Activated B cell treated with CpG ODN at 0.5 μM for 24 hours (primary cell): ENCODE measurements at regions not wholly inside any gene's neighbourhood (a gene's known extent, or its start where the extent isn't known, plus 50 kb on each side); places are given as distances from the start of the nearest gene placed in this dataset.
"Not testable (repeated sequence)": the region's sequence is repeated elsewhere in the genome, so short reads cannot be mapped to it uniquely, and the experiment has no call there.

Experiments used
- ATAC-seq: fragments of 200-7000 bp; cut with Tn5 transposase; one replicate; pipeline ENCODE4 v1.10.0; 2021; ENCODE audit warnings: low read depth, mild to moderate bottlenecking, moderate library complexity
- CTCF ChIA-PET: fragments of 350-600 bp; sonication (Branson Sonifier 250); formaldehyde crosslinking; loops from one replicate; lab custom pipeline; 2021; ENCODE audit warnings: antibody characterized with exemption; lab: Charles Lee
- POLR2A ChIA-PET: fragments of 350-600 bp; sonication (Branson Sonifier 250); formaldehyde crosslinking; loops from one replicate; lab custom pipeline; 2021; ENCODE audit warnings: antibody characterized with exemption; lab: Charles Lee
- DNase-seq: peaks from one replicate; pipeline ENCODE4 v3.0.0; 2022
- H3K27ac Mint-ChIP-seq: one replicate; pipeline ENCODE4 v1.8.0; 2020; ENCODE audit warnings: mixed read lengths
- H3K27me3 Mint-ChIP-seq: one replicate; pipeline ENCODE4 v1.8.0; 2021; ENCODE audit warnings: mixed read lengths
- H3K36me3 Mint-ChIP-seq: one replicate; pipeline ENCODE4 v1.8.0; 2021; ENCODE audit warnings: low read depth, mixed read lengths
- H3K4me1 Mint-ChIP-seq: one replicate; pipeline ENCODE4 v1.8.0; 2021; ENCODE audit warnings: mixed read lengths
- H3K4me3 Mint-ChIP-seq: one replicate; pipeline ENCODE4 v1.8.0; 2020; ENCODE audit warnings: mild to moderate bottlenecking, mixed read lengths
- H3K9me3 Mint-ChIP-seq: one replicate; pipeline ENCODE4 v1.8.0; 2020; ENCODE audit warnings: mixed read lengths
- CTCF ChIP-seq: fragments of 200-600 bp; IDR thresholded peaks from one replicate; pipeline ENCODE4 v1.8.0; 2022; ENCODE audit warnings: antibody characterized with exemption, mild to moderate bottlenecking
- intact Hi-C: fragments of 100-400 bp; cut with micrococcal nuclease; formaldehyde crosslinking; loops from one replicate; pipeline ENCODE4 v1.15.1; 2024

DNA sequence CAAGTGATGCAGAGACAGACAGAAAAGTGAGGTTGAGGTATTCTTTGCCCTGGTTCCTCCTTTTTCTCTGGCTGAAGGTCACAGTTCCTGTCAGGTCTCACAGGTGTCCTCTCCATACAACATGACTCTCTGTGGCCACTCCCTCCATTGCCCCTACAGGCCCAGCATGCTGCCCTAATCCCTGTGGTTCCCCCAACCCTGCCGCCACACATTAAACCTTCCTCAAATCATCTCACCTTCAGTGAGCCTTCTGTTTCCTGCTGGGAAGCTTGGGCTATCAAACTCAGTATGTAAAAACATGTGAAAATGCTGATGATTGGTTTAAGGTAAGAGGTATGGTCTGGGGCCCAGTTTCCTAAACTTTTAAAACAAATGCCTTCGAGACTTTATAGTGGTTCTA, 159.0 kb upstream of the E2F7 start:
- Mint-ChIP-seq H3K4me1 (no peaks in the 10 kb centered on the region), H3K27me3 (no peaks in the 10 kb centered on the region), H3K9me3 (no peaks in the 10 kb centered on the region)

DNA sequence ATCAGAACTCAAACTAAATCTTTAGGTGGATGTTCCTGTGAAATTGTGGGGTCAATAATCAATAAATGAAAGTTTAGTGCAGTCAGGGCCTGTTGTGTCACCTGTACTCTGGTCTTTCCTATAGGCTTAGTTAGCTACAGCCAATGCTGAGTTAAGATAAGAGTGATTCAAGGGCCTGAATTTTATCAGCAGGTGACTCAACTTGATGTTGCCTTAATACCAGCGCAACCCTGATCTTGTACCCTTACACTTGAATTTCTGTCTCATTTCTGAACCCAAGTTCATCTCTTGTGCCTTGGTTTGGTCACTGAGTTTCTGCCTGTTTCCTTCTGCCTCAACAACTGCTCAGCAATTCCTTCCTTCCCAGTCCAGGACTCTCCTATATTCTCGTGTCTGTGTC, 157.0 kb upstream of the E2F7 start:
- Mint-ChIP-seq H3K4me1 (no peaks in the 10 kb centered on the region), H3K36me3 (no peaks in the 10 kb centered on the region), H3K9me3 (no peaks in the 10 kb centered on the region), H3K27ac (no peak overlapping the region), H3K4me3 (no peak overlapping the region), H3K27me3 (no peaks in the 10 kb centered on the region)
- ATAC-seq: no peak
- DNase-seq: no peak
- ChIA-PET CTCF (no interaction called here), POLR2A (no interaction called here)
- no peak for TF ChIP-seq CTCF
- intact Hi-C loops: no loop called here

More for the DNA sequence above, 159.0 kb upstream of the E2F7 start:
- H3K4me3 Mint-ChIP-seq: no peak overlapping the region
- no peaks in the 10 kb centered on the region for H3K36me3 Mint-ChIP-seq
- intact Hi-C loops: no loop called here
- no peak for TF ChIP-seq CTCF
- POLR2A ChIA-PET: no interaction called here
- DNase-seq (no peak), ATAC-seq (no peak)
- H3K27ac Mint-ChIP-seq: no peak overlapping the region
- CTCF ChIA-PET: no interaction called here

DNA sequence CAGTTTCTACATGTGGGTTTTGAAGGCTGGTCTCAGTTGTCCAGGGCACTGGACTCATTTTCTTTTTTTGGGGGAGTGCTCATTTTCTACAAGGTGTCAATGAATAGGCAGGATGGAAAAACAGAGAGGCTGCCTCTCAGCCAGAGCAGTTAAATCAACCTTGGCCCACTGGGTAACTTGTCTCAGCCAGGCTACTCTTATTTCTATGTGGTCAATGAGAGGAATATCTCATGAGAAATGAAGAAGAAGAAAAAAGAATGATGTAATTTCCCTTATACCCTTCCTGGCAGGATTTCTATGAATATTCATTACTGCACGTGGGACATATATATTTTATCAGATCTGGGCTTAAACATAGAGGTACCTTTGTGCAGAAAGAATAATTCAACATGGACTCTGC, 155.2 kb upstream of the E2F7 start:
- Mint-ChIP-seq H3K9me3 (no peaks in the 10 kb centered on the region), H3K36me3 (no peaks in the 10 kb centered on the region), H3K4me1 (no peaks in the 10 kb centered on the region), H3K4me3 (no peak overlapping the region), H3K27ac (no peak overlapping the region), H3K27me3 (no peaks in the 10 kb centered on the region)
- no peak for TF ChIP-seq CTCF
- ATAC-seq (no peak), DNase-seq (no peak)
- CTCF ChIA-PET: no interaction called here
- intact Hi-C loops: no loop called here
- POLR2A ChIA-PET: no interaction called here

- ATAC-seq (no peak), DNase-seq (no peak)
- no peak for TF ChIP-seq CTCF
- Mint-ChIP-seq H3K4me3 (no peak overlapping the region), H3K9me3 (no peaks in the 10 kb centered on the region), H3K4me1 (no peaks in the 10 kb centered on the region), H3K36me3 (no peaks in the 10 kb centered on the region), H3K27ac (no peak overlapping the region), H3K27me3 (no peaks in the 10 kb centered on the region)
- intact Hi-C loops: no loop called here
- CTCF ChIA-PET: no interaction called here
- POLR2A ChIA-PET: no interaction called here
Observed at GRCh38 chr12:77218278-77218677, 152.9 kb upstream of the E2F7 start.

DNA sequence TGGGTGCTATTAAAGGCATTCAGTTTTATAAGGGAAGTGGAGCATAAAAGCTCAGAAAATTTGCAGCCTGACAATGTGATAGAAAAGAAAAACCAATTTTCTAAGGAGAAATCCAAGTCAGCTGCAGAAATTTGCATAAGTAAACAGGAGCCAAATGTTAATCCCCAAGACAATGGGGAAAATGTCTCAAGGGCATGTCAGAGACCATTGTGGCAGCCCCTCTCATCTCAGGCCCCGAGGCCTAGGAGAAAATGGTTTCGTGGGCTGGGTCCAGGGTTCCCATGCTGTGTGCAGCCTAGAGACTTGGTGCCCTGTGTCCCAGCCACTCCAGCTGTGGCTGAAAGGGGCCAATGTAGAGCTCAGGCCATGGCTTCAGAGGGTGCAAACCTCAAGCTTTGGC, 150.8 kb upstream of the E2F7 start:
- H3K36me3 Mint-ChIP-seq, ATAC-seq, H3K4me3 Mint-ChIP-seq, H3K9me3 Mint-ChIP-seq, DNase-seq, POLR2A ChIA-PET, intact Hi-C loops, H3K4me1 Mint-ChIP-seq, H3K27me3 Mint-ChIP-seq, H3K27ac Mint-ChIP-seq, CTCF ChIA-PET: not testable (repeated sequence)

- intact Hi-C loops: no loop called here
- DNase-seq: no peak
- H3K27me3 Mint-ChIP-seq: no peaks in the 10 kb centered on the region
- H3K4me1 Mint-ChIP-seq: no peaks in the 10 kb centered on the region
- H3K4me3 Mint-ChIP-seq: no peak overlapping the region
- ChIA-PET POLR2A (no interaction called here), CTCF (no interaction called here)
- H3K9me3 Mint-ChIP-seq: peaks cover 8% of the 10 kb centered on the region
- ATAC-seq: no peak
- H3K27ac Mint-ChIP-seq: no peak overlapping the region
- no peak for TF ChIP-seq CTCF
- no peaks in the 10 kb centered on the region for H3K36me3 Mint-ChIP-seq
Observed at GRCh38 chr12:77214136-77214535, 148.8 kb upstream of the E2F7 start.
